HG03064 (cell line): ENCODE measurements at regions not wholly inside any gene's neighbourhood (a gene's known extent, or its start where the extent isn't known, plus 50 kb on each side); places are given as distances from the start of the nearest gene placed in this dataset.
A peak's percentile ranks its signal among the peaks of the same experiment; 100 is the strongest.

Experiments used
- ATAC-seq: cut with Tn5 transposase; IDR thresholded peaks from one replicate; pipeline ENCODE4 v1.9.1; 2021; ENCODE audit warnings: low read depth; ENCODE audit not compliant: unreplicated experiment

DNA sequence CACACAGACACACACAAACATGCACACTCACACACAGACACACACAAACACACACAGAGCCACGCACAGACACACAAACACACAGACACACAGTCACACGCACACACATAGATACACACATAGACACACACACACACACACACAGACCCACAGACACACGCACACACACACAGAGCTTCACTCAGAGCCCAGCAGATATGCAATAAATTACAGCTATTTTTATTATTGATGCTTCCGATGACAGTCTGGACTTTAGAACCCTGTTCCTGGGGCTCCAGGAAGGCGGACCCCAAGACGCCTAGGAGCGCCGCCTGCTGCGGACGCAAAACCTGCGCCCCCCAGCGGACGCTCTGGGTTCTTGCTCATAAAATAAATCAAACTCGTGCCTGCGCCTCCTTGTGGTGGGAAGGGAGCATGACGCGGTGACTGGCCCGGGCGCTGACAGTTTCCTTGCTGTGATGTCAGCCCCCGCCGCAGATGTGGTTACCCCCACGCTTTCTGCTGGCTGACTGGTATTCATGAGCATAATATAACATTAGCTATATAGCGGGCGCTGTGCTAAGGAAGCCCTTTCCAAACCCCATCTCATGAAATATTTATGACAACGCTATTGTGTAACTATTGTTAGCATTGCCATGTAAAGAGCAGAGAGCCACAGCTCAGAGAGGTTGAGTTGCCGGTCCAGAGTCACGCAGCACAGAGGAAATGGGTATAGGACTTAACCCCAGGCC, 64.4 kb upstream of the TM9SF2 start:
- ATAC-seq = peak; percentile 29

DNA sequence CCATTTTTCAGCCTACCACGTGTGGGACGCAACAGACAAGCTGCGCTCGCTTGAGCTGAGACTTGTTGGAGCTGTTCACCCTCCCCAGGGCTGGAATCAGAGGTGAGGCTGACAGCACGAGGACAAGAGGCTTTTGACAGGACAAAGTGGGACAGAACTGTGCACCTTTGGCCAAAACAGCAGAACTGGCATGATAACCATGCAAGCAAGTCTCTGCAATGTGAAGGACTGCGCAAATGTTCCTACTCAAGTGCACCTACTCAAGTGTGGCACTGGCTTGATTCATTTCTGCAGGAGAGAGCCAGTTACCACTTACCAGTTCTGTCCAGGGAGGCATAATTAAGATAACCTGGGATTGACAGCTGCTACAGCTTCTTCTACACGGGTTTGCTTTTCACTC, 62.2 kb upstream of the TM9SF2 start:
- ATAC-seq = no peak

DNA sequence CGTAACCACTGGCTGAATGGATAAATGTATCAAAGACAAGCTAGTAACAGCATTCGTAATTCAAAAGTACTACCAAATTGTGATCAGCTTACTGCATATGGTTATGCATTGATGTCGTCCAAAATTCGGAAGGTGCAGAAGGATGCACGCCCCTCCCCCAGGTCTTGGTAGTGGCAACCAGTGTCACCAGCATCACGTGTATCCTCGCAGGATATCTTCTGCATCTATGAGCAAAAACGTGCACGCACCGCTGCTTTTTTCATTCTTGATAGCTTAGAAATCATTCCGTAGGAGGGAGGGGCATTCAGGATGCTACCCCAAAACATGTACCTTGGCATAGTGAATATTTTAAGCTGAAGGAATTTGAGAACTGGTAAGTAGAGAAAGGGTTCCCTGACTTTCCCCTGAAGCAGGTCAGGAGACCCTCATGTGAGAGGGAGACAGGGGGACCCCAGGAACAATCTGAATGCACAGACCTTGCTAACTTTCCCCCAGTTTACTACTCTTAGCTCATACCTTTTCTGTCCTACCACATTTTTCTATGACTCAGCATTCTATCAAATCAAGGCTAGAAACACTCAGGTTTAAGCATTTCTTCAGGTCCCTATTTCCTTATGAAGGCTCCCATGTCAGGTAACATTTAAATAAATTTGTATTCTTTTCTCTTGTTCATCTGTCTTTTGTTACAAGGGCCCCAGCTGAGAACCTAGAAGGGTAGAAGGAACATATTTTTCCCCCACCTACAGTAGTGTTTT, 61.2 kb upstream of the TM9SF2 start:
- ATAC-seq = no peak

DNA sequence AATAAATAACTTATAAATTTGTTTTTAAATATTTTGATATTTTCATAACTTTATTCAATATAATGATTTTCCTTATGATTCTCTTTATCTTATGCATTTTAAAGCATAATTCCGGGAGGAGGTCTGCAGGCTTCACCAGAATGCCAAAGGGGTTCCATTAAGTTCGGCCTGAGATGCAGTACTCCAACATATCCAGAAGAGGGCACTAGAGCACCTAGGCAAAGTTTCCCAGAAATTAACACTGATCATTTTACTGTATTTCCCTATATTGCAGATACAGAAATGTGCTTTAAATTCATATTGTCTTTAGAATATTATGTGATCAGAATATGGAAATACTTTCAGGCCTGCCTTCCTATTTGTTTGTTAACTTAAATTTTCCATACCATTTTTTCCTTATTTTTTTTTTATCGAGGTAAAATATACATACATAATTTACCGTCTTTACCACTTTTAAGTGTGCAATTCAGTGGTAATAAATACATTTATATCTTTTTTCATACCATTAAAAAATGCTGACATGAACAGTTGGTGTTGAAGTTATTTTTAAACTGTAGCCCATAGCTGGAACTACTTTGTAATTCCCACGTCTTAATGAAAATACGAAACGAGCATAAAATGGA, 58.9 kb upstream of the TM9SF2 start:
- no peak for ATAC-seq

DNA sequence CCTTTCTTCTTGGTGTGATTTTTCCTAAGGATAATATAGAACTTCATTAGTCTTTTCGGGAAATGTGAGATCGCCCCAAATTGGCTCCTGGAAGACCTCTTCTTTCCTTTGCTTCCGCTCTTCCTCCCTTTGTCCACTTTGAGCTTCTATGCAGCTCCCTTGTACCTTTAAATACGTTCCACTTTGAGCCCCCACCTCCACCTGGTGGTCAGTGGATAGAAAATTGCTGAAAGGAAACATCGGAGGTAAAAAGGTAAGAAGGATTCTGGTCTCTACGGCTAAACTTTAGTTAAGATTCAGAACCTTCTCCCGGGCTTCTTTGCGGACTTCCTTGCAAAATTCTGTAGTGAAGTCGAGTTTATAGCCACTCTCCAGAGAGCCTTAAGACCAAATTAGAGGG, 55.0 kb upstream of the TM9SF2 start:
- ATAC-seq = no peak

DNA sequence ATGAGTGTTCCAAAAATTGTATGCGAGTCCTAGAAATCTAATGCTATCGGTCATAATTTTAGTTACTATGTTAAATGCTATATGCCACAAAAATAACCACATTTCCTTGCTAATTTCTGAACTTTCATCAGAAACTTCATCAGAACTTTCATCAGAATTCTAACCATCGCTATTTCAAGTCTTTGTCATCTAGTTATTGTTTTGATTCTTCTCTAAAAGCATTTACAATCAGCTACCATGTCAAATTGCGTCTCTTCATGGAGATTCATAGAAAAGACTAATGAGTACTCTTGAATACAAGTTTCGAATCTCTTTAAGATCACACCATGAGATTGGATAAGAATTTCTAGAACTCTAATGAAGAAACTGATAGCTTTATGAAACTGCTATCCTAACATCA, 52.7 kb upstream of the TM9SF2 start:
- ATAC-seq = no peak

DNA sequence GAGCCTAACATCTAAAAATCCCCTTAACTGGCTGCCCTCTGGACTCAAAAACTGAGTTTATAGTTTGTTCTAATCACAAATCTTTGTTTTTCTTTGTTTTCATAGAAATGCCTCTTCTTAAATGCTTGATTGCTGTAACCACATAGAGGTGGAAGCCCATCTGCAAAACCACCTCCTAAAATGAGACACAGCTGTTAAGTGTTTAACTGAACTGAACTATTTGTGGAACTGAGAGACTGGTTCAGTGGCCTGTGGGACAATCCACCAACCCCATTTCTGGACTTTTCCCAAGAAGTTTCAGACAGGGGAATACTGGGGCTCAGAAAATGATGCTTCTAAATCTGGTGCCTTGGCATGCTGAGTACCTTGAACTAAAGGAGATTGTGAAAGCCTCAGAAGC, 50.9 kb upstream of the TM9SF2 start:
- ATAC-seq = no peak
